ENCODE measurements at regions not wholly inside any gene's neighbourhood (a gene's known extent, or its start where the extent isn't known, plus 50 kb on each side); places are given as distances from the start of the nearest gene placed in this dataset.

DNA sequence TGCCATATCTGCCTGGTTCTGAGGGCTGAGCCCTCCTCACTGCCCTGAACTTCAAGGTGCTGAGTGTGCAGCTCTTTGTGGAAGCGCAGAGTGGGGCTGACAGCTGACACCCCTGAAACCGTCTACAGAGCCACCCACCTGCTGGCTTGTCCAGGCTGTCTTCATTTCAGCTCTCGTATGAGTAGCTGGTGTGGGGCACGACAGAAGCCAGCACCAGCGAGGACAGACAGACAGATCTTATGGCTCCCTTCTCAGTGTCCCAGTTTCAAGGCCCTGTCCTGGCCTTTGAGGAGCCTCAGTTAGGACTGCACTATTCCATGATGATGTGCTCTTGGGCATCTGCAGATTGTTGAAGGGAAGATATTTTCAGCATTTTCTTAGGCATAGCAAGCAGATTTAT lies 287.1 kb downstream of the SLC4A3 start:
- Histone ChIP-seq H3K27ac (ENCODE audit: low read depth, low read length, severe bottlenecking) (no peak overlapping the region), H3K36me3 (ENCODE audit: control insufficient read depth, insufficient read depth, low read length) (no peaks in the 10 kb centered on the region), H3K4me3 (ENCODE audit: extremely low read depth, insufficient read depth, low read length, poor library complexity, severe bottlenecking) (no peak overlapping the region), H3K4me1 (ENCODE audit: control insufficient read depth, insufficient read depth, low read length, poor library complexity, severe bottlenecking) (peaks cover 4% of the 10 kb centered on the region), H3K9me3 (ENCODE audit: control insufficient read depth, low read length) (no peaks in the 10 kb centered on the region)
- 96% methylated on average over 5 of the region's 5 CpGs for WGBS, 2 experiments (ENCODE audit: insufficient coverage in 2 of 2)

- H3K27ac ChIP-seq (ENCODE audit: low read depth, low read length, severe bottlenecking): no peak overlapping the region
- 75 to 82% methylated on average over 6 of the region's 6 CpGs for WGBS, 2 experiments (ENCODE audit: insufficient coverage in 2 of 2)
- H3K4me3 ChIP-seq (ENCODE audit: extremely low read depth, insufficient read depth, low read length, poor library complexity, severe bottlenecking): no peak overlapping the region
- no peaks in the 10 kb centered on the region for H3K9me3 ChIP-seq (ENCODE audit: control insufficient read depth, low read length)
- H3K36me3 ChIP-seq (ENCODE audit: control insufficient read depth, insufficient read depth, low read length): no peaks in the 10 kb centered on the region
- peaks cover 4% of the 10 kb centered on the region for H3K4me1 ChIP-seq (ENCODE audit: control insufficient read depth, insufficient read depth, low read length, poor library complexity, severe bottlenecking)
Measured at GRCh38 chr2:219916281-219916680, 288.9 kb downstream of the SLC4A3 start.

GRCh38 chr2:219916726-219917440 lies 289.5 kb downstream of the SLC4A3 start:
- no peak overlapping the region for H3K4me3 ChIP-seq (ENCODE audit: extremely low read depth, insufficient read depth, low read length, poor library complexity, severe bottlenecking)
- H3K9me3 ChIP-seq (ENCODE audit: control insufficient read depth, low read length): no peaks in the 10 kb centered on the region
- H3K36me3 ChIP-seq (ENCODE audit: control insufficient read depth, insufficient read depth, low read length): no peaks in the 10 kb centered on the region
- no peak overlapping the region for H3K27ac ChIP-seq (ENCODE audit: low read depth, low read length, severe bottlenecking)
- H3K4me1 ChIP-seq (ENCODE audit: control insufficient read depth, insufficient read depth, low read length, poor library complexity, severe bottlenecking): peaks cover 4% of the 10 kb centered on the region
- no CpG with 5 or more reads among the region's 3 CpGs for WGBS, 2 experiments (ENCODE audit: insufficient coverage in 2 of 2)

DNA sequence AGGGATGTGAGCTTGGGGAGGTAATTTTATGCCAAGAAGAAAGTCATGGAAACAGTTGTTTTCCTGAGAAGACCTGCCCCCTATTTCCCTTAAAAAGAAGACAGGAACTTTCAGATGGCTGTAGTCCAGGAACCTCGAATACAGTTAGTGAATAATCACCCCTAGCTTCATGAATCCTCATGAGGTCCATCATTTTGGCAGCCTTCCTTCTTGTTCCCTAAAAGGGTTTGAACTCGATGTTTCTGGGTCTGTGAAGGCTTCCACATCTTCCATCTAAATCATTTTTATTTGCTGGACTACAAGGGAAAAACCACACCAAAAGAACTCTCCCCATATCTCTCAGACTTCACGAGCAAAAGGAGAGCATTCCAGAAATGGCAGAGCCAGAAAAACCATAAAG lies 290.8 kb downstream of the SLC4A3 start:
- Histone ChIP-seq H3K27ac (ENCODE audit: low read depth, low read length, severe bottlenecking) (no peak overlapping the region), H3K4me3 (ENCODE audit: extremely low read depth, insufficient read depth, low read length, poor library complexity, severe bottlenecking) (no peak overlapping the region), H3K36me3 (ENCODE audit: control insufficient read depth, insufficient read depth, low read length) (no peaks in the 10 kb centered on the region), H3K4me1 (ENCODE audit: control insufficient read depth, insufficient read depth, low read length, poor library complexity, severe bottlenecking) (no peaks in the 10 kb centered on the region), H3K9me3 (ENCODE audit: control insufficient read depth, low read length) (no peaks in the 10 kb centered on the region)
- 75 to 90% methylated on average over 2 of the region's 3 CpGs for WGBS, 2 experiments (ENCODE audit: insufficient coverage in 2 of 2)

- H3K27ac ChIP-seq (ENCODE audit: low read depth, low read length, severe bottlenecking): no peak overlapping the region
- WGBS, 2 experiments (ENCODE audit: insufficient coverage in 2 of 2): 79 to 88% methylated on average over 2 to 3 of the region's 4 CpGs
- no peaks in the 10 kb centered on the region for H3K36me3 ChIP-seq (ENCODE audit: control insufficient read depth, insufficient read depth, low read length)
- H3K4me1 ChIP-seq (ENCODE audit: control insufficient read depth, insufficient read depth, low read length, poor library complexity, severe bottlenecking): no peaks in the 10 kb centered on the region
- H3K9me3 ChIP-seq (ENCODE audit: control insufficient read depth, low read length): no peaks in the 10 kb centered on the region
- H3K4me3 ChIP-seq (ENCODE audit: extremely low read depth, insufficient read depth, low read length, poor library complexity, severe bottlenecking): no peak overlapping the region
Measured at GRCh38 chr2:219918944-219919343, 291.5 kb downstream of the SLC4A3 start.

- WGBS, 2 experiments (ENCODE audit: insufficient coverage in 2 of 2): 83 to 91% methylated on average over 3 to 4 of the region's 4 CpGs
- Histone ChIP-seq H3K4me3 (ENCODE audit: extremely low read depth, insufficient read depth, low read length, poor library complexity, severe bottlenecking) (no peak overlapping the region), H3K27ac (ENCODE audit: low read depth, low read length, severe bottlenecking) (no peak overlapping the region)
Measured at GRCh38 chr2:219919506-219919905, 292.1 kb downstream of the SLC4A3 start.

DNA sequence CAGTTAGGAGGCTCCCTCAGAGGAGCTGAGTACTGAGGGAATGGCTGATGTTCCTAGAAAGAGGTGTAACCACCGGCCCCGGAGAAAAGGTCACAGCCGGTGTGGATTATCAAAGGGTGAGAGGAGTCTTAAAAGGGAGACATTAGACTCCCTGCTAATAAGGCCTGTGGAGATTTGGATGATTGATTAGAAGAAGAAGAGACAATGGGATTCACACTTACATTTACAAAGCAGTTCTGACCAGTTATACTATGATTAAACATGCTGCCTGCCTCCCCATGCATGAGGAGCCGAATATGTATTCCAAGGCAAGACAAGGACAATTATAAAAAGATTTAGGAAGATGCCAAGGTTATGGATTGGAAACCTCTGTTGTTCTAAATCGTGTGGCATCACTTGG lies 302.4 kb downstream of the SLC4A3 start:
- Histone ChIP-seq H3K9me3 (ENCODE audit: control insufficient read depth, low read length) (no peaks in the 10 kb centered on the region), H3K36me3 (ENCODE audit: control insufficient read depth, insufficient read depth, low read length) (no peaks in the 10 kb centered on the region), H3K27ac (ENCODE audit: low read depth, low read length, severe bottlenecking) (no peak overlapping the region), H3K4me3 (ENCODE audit: extremely low read depth, insufficient read depth, low read length, poor library complexity, severe bottlenecking) (no peak overlapping the region), H3K4me1 (ENCODE audit: control insufficient read depth, insufficient read depth, low read length, poor library complexity, severe bottlenecking) (no peaks in the 10 kb centered on the region)
- WGBS, 2 experiments (ENCODE audit: insufficient coverage in 2 of 2): 81 to 84% methylated on average over 5 of the region's 5 CpGs

More at GRCh38 chr2:219919506-219919905, 292.1 kb downstream of the SLC4A3 start:
- Histone ChIP-seq H3K9me3 (ENCODE audit: control insufficient read depth, low read length) (no peaks in the 10 kb centered on the region), H3K36me3 (ENCODE audit: control insufficient read depth, insufficient read depth, low read length) (no peaks in the 10 kb centered on the region), H3K4me1 (ENCODE audit: control insufficient read depth, insufficient read depth, low read length, poor library complexity, severe bottlenecking) (no peaks in the 10 kb centered on the region)

- WGBS, 2 experiments (ENCODE audit: insufficient coverage in 2 of 2): 89 to 100% methylated on average over 1 of the region's 1 CpG
- no peak overlapping the region for H3K4me3 ChIP-seq (ENCODE audit: extremely low read depth, insufficient read depth, low read length, poor library complexity, severe bottlenecking)
- H3K27ac ChIP-seq (ENCODE audit: low read depth, low read length, severe bottlenecking): no peak overlapping the region
- H3K9me3 ChIP-seq (ENCODE audit: control insufficient read depth, low read length): no peaks in the 10 kb centered on the region
- no peaks in the 10 kb centered on the region for H3K36me3 ChIP-seq (ENCODE audit: control insufficient read depth, insufficient read depth, low read length)
- no peaks in the 10 kb centered on the region for H3K4me1 ChIP-seq (ENCODE audit: control insufficient read depth, insufficient read depth, low read length, poor library complexity, severe bottlenecking)
Measured at GRCh38 chr2:219939647-219940046, 312.2 kb downstream of the SLC4A3 start.

GRCh38 chr2:219944866-219945265 lies 317.4 kb downstream of the SLC4A3 start:
- H3K4me1 ChIP-seq (ENCODE audit: control insufficient read depth, insufficient read depth, low read length, poor library complexity, severe bottlenecking): no peaks in the 10 kb centered on the region
- H3K27ac ChIP-seq (ENCODE audit: low read depth, low read length, severe bottlenecking): no peak overlapping the region
- no peak overlapping the region for H3K4me3 ChIP-seq (ENCODE audit: extremely low read depth, insufficient read depth, low read length, poor library complexity, severe bottlenecking)
- H3K36me3 ChIP-seq (ENCODE audit: control insufficient read depth, insufficient read depth, low read length): no peaks in the 10 kb centered on the region
- H3K9me3 ChIP-seq (ENCODE audit: control insufficient read depth, low read length): no peaks in the 10 kb centered on the region
- WGBS, 2 experiments (ENCODE audit: insufficient coverage in 2 of 2): 96% methylated on average over 2 to 4 of the region's 4 CpGs

- no CpG with 5 or more reads among the region's 1 CpG for WGBS, 2 experiments (ENCODE audit: insufficient coverage in 2 of 2)
- Histone ChIP-seq H3K9me3 (ENCODE audit: control insufficient read depth, low read length) (no peaks in the 10 kb centered on the region), H3K36me3 (ENCODE audit: control insufficient read depth, insufficient read depth, low read length) (no peaks in the 10 kb centered on the region), H3K27ac (ENCODE audit: low read depth, low read length, severe bottlenecking) (no peak overlapping the region), H3K4me3 (ENCODE audit: extremely low read depth, insufficient read depth, low read length, poor library complexity, severe bottlenecking) (no peak overlapping the region), H3K4me1 (ENCODE audit: control insufficient read depth, insufficient read depth, low read length, poor library complexity, severe bottlenecking) (no peaks in the 10 kb centered on the region)
Measured at GRCh38 chr2:219946021-219946420, 318.6 kb downstream of the SLC4A3 start.

DNA sequence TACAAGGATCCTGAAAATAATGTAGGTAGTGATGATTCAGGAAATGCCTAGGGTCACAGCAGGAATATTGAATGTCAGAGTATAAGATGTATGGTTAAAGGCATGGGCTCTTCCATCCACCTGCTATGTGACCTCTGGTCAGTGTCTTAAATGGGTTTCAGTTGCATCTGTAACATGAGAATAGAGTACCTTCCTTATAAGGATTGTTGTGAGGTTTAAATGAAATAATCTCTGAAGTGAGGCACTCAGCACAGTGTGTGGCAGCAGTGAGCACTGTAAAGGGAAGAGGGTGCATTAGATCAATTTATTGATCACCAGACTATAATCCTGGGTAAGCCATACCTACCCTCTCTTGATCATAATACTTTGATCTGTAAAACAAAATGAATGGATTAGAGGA lies 319.1 kb downstream of the SLC4A3 start:
- no peak overlapping the region for H3K4me3 ChIP-seq (ENCODE audit: extremely low read depth, insufficient read depth, low read length, poor library complexity, severe bottlenecking)
- no peak overlapping the region for H3K27ac ChIP-seq (ENCODE audit: low read depth, low read length, severe bottlenecking)
- no peaks in the 10 kb centered on the region for H3K36me3 ChIP-seq (ENCODE audit: control insufficient read depth, insufficient read depth, low read length)
- H3K9me3 ChIP-seq (ENCODE audit: control insufficient read depth, low read length): no peaks in the 10 kb centered on the region
- no peaks in the 10 kb centered on the region for H3K4me1 ChIP-seq (ENCODE audit: control insufficient read depth, insufficient read depth, low read length, poor library complexity, severe bottlenecking)

All from mesodermal cell (in vitro differentiated cells).